ENCODE measurements at regions not wholly inside any gene's neighbourhood (a gene's known extent, or its start where the extent isn't known, plus 50 kb on each side); places are given as distances from the start of the nearest gene placed in this dataset.

- Histone ChIP-seq H3K4me3 (no peak overlapping the region), H3K9ac (no peak overlapping the region), H3K9me3 (ENCODE audit: low read depth) (no peaks in the 10 kb centered on the region), H4K20me1 (ENCODE audit: low read depth) (no peaks in the 10 kb centered on the region), H3K4me2 (no peak overlapping the region), H3K27me3 (peaks cover 27% of the 10 kb centered on the region), H3K27ac (no peak overlapping the region), H3K4me1 (peaks cover 12% of the 10 kb centered on the region), H3K79me2 (ENCODE audit: low read depth) (no peaks in the 10 kb centered on the region), H2AFZ (replicated peaks) (no peak overlapping the region), H3K36me3 (no peaks in the 10 kb centered on the region), H3F3A (ENCODE audit: low read depth) (peaks cover 3% of the 10 kb centered on the region)
- no peak for DNase-seq (ENCODE audit: low spot score)
- Mint-ChIP-seq H3K9me3 (peaks cover 13% of the 10 kb centered on the region), H3K27me3 (ENCODE audit: insufficient read depth, low read depth) (peaks cover 6% of the 10 kb centered on the region), H3K27ac (peak overlapping the region; percentile 54), H3K4me1 (peaks cover 22% of the 10 kb centered on the region), H3K36me3 (no peaks in the 10 kb centered on the region), H3K4me3 (no peak overlapping the region)
- TF ChIP-seq CTCF (IDR thresholded peaks at IDR 0.05) (no peak), EZH2phosphoT487 (IDR thresholded peaks at IDR 0.05) (no peak), EZH2 (IDR thresholded peaks at IDR 0.05) (no peak)
Measured at GRCh38 chr11:116111546-116111945, 607.3 kb upstream of the CADM1 start.

GRCh38 chr11:116110802-116111201 is 606.6 kb upstream of the CADM1 start:
- peaks cover 13% of the 10 kb centered on the region for H3K9me3 Mint-ChIP-seq
- H3K36me3 Mint-ChIP-seq = no peaks in the 10 kb centered on the region
- Histone ChIP-seq H3K27ac (no peak overlapping the region), H4K20me1 (ENCODE audit: low read depth) (no peaks in the 10 kb centered on the region), H3K79me2 (ENCODE audit: low read depth) (no peaks in the 10 kb centered on the region), H3K4me3 (no peak overlapping the region), H3F3A (ENCODE audit: low read depth) (peaks cover 3% of the 10 kb centered on the region), H3K27me3 (peaks cover 35% of the 10 kb centered on the region), H3K9ac (no peak overlapping the region), H3K9me3 (ENCODE audit: low read depth) (no peaks in the 10 kb centered on the region), H3K36me3 (no peaks in the 10 kb centered on the region), H3K4me2 (no peak overlapping the region), H3K4me1 (peaks cover 12% of the 10 kb centered on the region), H2AFZ (replicated peaks) (no peak overlapping the region)
- TF ChIP-seq EZH2phosphoT487 (IDR thresholded peaks at IDR 0.05) (no peak), CTCF (IDR thresholded peaks at IDR 0.05) (no peak), EZH2 (IDR thresholded peaks at IDR 0.05) (no peak)
- H3K4me1 Mint-ChIP-seq = peaks cover 22% of the 10 kb centered on the region
- DNase-seq (ENCODE audit: low spot score) = no peak
- no peak overlapping the region for H3K4me3 Mint-ChIP-seq
- no peak overlapping the region for H3K27ac Mint-ChIP-seq
- peaks cover 6% of the 10 kb centered on the region for H3K27me3 Mint-ChIP-seq (ENCODE audit: insufficient read depth, low read depth)

- H3K79me2 ChIP-seq (ENCODE audit: low read depth) = no peaks in the 10 kb centered on the region
- H3K9me3 ChIP-seq (ENCODE audit: low read depth) = no peaks in the 10 kb centered on the region
- H4K20me1 ChIP-seq (ENCODE audit: low read depth) = no peaks in the 10 kb centered on the region
- Mint-ChIP-seq H3K4me1 (peaks cover 22% of the 10 kb centered on the region), H3K4me3 (no peak overlapping the region), H3K36me3 (no peaks in the 10 kb centered on the region), H3K9me3 (peaks cover 13% of the 10 kb centered on the region), H3K27ac (no peak overlapping the region), H3K27me3 (ENCODE audit: insufficient read depth, low read depth) (peaks cover 6% of the 10 kb centered on the region)
- H3K9ac ChIP-seq = no peak overlapping the region
- H3K27me3 ChIP-seq = peaks cover 39% of the 10 kb centered on the region
- no peak overlapping the region for H3K27ac ChIP-seq
- TF ChIP-seq CTCF (IDR thresholded peaks at IDR 0.05) (no peak), EZH2phosphoT487 (IDR thresholded peaks at IDR 0.05) (no peak), EZH2 (IDR thresholded peaks at IDR 0.05) (no peak)
- no peak overlapping the region for H3K4me3 ChIP-seq
- H2AFZ ChIP-seq (replicated peaks) = no peak overlapping the region
- H3K36me3 ChIP-seq = no peaks in the 10 kb centered on the region
- no peak overlapping the region for H3K4me2 ChIP-seq
- H3K4me1 ChIP-seq = peaks cover 12% of the 10 kb centered on the region
- H3F3A ChIP-seq (ENCODE audit: low read depth) = peaks cover 3% of the 10 kb centered on the region
- DNase-seq (ENCODE audit: low spot score) = no peak
Measured at GRCh38 chr11:116110356-116110755, 606.1 kb upstream of the CADM1 start.
